Stimulated activated naive CD4-positive, alpha-beta T cell treated with Interleukin-2 at 50 U/mL for 16 hours (primary cell): ENCODE measurements at regions not wholly inside any gene's neighbourhood (a gene's known extent, or its start where the extent isn't known, plus 50 kb on each side); places are given as distances from the start of the nearest gene placed in this dataset.
"Not testable (repeated sequence)": the region's sequence is repeated elsewhere in the genome, so short reads cannot be mapped to it uniquely, and the experiment has no call there.

Source experiments
- DNase-seq: peaks from one replicate; lab custom pipeline; 2025; lab: John Stamatoyannopoulos, UW

- no peak for DNase-seq
These were observed 954.1 kb downstream of the AACS start for GRCh38 chr12:126019385-126019784.

- no peak for DNase-seq
These were observed 956.4 kb downstream of the AACS start for GRCh38 chr12:126021675-126022074.

GRCh38 chr12:126027825-126028224 is 962.6 kb downstream of the AACS start:
- no peak for DNase-seq

- DNase-seq, result no peak
These were observed 965.3 kb downstream of the AACS start for GRCh38 chr12:126030573-126030972.

- DNase-seq, result no peak
These were observed 968.5 kb downstream of the AACS start for GRCh38 chr12:126033751-126034150.

- DNase-seq, result no peak
These were observed 971.1 kb downstream of the AACS start for GRCh38 chr12:126036348-126036747.

- DNase-seq, result no peak
These were observed 973.2 kb downstream of the AACS start for GRCh38 chr12:126038434-126038833.

- no peak for DNase-seq
These were observed 975.1 kb downstream of the AACS start for GRCh38 chr12:126040307-126040706.

GRCh38 chr12:126042286-126042685 is 977.1 kb downstream of the AACS start:
- DNase-seq, result no peak

GRCh38 chr12:126049501-126049900 is 984.3 kb downstream of the AACS start:
- DNase-seq, result not testable (repeated sequence)

- DNase-seq, result no peak
These were observed 986.4 kb downstream of the AACS start for GRCh38 chr12:126051611-126052107.

GRCh38 chr12:126055521-126055920 is 990.3 kb downstream of the AACS start:
- no peak for DNase-seq

- no peak for DNase-seq
These were observed 996.5 kb downstream of the AACS start for GRCh38 chr12:126061777-126062176.

GRCh38 chr12:126064028-126064427 is 998.8 kb downstream of the AACS start:
- no peak for DNase-seq

- no peak for DNase-seq
These were observed 1002.5 kb downstream of the AACS start for GRCh38 chr12:126067626-126068329.

GRCh38 chr12:126069549-126070165 is 1004.4 kb downstream of the AACS start:
- no peak for DNase-seq

- no peak for DNase-seq
These were observed 1011.3 kb downstream of the AACS start for GRCh38 chr12:126076515-126076914.

GRCh38 chr12:126083926-126084325 is 1018.7 kb downstream of the AACS start:
- DNase-seq, result no peak

- DNase-seq, result no peak
These were observed 1019.2 kb downstream of the AACS start for GRCh38 chr12:126084480-126084879.

- no peak for DNase-seq
These were observed 1021.0 kb downstream of the AACS start for GRCh38 chr12:126086242-126086641.

- no peak for DNase-seq
These were observed 1022.5 kb downstream of the AACS start for GRCh38 chr12:126087692-126088091.

- no peak for DNase-seq
These were observed 1028.7 kb downstream of the AACS start for GRCh38 chr12:126093908-126094307.

- no peak for DNase-seq
These were observed 1030.7 kb downstream of the AACS start for GRCh38 chr12:126095748-126096510.
